Peyer's patch (tissue), 4 donors: ENCODE measurements at regions not wholly inside any gene's neighbourhood (a gene's known extent, or its start where the extent isn't known, plus 50 kb on each side); places are given as distances from the start of the nearest gene placed in this dataset.

Experiments
- CTCF ChIP-seq, 6 experiments: fragments of 450-650 bp in 4 of 6; fragments of 200-600 bp in 2 of 6; sonication (generic) in 1 of 6; IDR thresholded peaks; one replicate each; pipeline ENCODE4 v1.5.1; 2017 to 2019; ENCODE audit warnings: antibody characterized with exemption in 6 of 6, mild to moderate bottlenecking in 3 of 6, moderate library complexity in 1 of 6
- POLR2A ChIP-seq, 2 donors: fragments of 450-650 bp; IDR thresholded peaks; one replicate each; pipeline ENCODE4 v1.5.1; 2017; ENCODE audit warnings: antibody characterized with exemption in 2 of 2, mild to moderate bottlenecking in 2 of 2, moderate library complexity in 2 of 2

- TF ChIP-seq CTCF (IDR thresholded peaks at IDR 0.05) (no peak), POLR2A (IDR thresholded peaks at IDR 0.05) (no peak)
Measured at GRCh38 chr9:7688626-7689025, 111.0 kb downstream of the DMAC1 start.
